ENCODE measurements at regions not wholly inside any gene's neighbourhood (a gene's known extent, or its start where the extent isn't known, plus 50 kb on each side); places are given as distances from the start of the nearest gene placed in this dataset.

GRCh38 chr6:145274083-145274482, 461.2 kb downstream of the EPM2A start:
- Histone ChIP-seq H3K36me3 (ENCODE audit: control insufficient read depth, insufficient read depth, low read length) (no peaks in the 10 kb centered on the region), H3K4me3 (ENCODE audit: low read depth in 2 of 2, low read length in 2 of 2) (no peak overlapping the region), H3K4me1 (ENCODE audit: control insufficient read depth, insufficient read depth, low read length) (no peaks in the 10 kb centered on the region), H3K9me3 (ENCODE audit: control insufficient read depth, insufficient read depth, low read depth, low read length) (no peaks in the 10 kb centered on the region), H3K27ac (ENCODE audit: low read length) (no peak overlapping the region), H3K27me3 (ENCODE audit: control insufficient read depth, insufficient read depth, low read length) (no peaks in the 10 kb centered on the region)
- intact Hi-C loops (cut with micrococcal nuclease; ENCODE audit: unreplicated experiment) (no loop called here), in situ Hi-C loops (cut with HindIII; ENCODE audit: low pct_unique_long_range_greater_than_20kb, low sequenced_read_pairs) (no loop called here)
- no peak for TF ChIP-seq REST (IDR thresholded peaks at IDR 0.05; ENCODE audit: insufficient read depth in 1 of 2, low read depth in 2 of 2, low read length in 1 of 2)
- TF ChIP-seq, protein P1, sequence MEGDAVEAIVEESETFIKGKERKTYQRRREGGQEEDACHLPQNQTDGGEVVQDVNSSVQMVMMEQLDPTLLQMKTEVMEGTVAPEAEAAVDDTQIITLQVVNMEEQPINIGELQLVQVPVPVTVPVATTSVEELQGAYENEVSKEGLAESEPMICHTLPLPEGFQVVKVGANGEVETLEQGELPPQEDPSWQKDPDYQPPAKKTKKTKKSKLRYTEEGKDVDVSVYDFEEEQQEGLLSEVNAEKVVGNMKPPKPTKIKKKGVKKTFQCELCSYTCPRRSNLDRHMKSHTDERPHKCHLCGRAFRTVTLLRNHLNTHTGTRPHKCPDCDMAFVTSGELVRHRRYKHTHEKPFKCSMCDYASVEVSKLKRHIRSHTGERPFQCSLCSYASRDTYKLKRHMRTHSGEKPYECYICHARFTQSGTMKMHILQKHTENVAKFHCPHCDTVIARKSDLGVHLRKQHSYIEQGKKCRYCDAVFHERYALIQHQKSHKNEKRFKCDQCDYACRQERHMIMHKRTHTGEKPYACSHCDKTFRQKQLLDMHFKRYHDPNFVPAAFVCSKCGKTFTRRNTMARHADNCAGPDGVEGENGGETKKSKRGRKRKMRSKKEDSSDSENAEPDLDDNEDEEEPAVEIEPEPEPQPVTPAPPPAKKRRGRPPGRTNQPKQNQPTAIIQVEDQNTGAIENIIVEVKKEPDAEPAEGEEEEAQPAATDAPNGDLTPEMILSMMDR (IDR thresholded peaks at IDR 0.05), result no peak
- TF ChIP-seq TCF7L2 (IDR thresholded peaks at IDR 0.05; ENCODE audit: low read depth, low read length), result no peak
- no peak for TF ChIP-seq POLR2AphosphoS5 (IDR thresholded peaks at IDR 0.05; ENCODE audit: low read depth, low read length)
- no peak for TF ChIP-seq SIN3A (IDR thresholded peaks at IDR 0.05; ENCODE audit: borderline replicate concordance, insufficient read depth, low read depth, low read length)
- ChIA-PET POLR2A (no interaction called here), CTCF (no interaction called here)
- no TSS peak for BruUV-seq (replicated peaks)
- ATAC-seq (no peak), DNase-seq (ENCODE audit: low read depth, low spot score) (no peak)

DNA sequence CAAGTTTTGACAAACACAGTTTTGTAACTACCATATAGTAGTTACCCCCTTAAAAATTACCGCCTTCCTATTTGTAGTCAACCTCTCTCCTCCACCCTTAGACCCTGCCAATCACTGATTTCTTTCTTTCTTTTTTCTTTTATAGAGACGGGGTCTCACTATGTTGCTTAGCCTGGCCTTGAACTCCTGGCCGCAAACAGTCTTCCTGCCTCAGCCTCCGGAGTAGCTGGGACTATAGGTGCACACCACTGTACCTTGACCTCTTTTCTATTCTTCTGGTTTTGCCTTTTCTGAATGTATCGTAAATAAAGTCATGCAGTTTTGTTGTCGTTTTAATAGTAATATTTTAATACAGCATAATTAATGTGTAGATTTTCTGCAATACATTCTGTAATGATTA, 460.3 kb downstream of the EPM2A start:
- ATAC-seq (no peak), DNase-seq (ENCODE audit: low read depth, low spot score) (no peak)
- TF ChIP-seq, protein P1 (IDR thresholded peaks at IDR 0.05), result no peak
- TF ChIP-seq TCF7L2 (IDR thresholded peaks at IDR 0.05; ENCODE audit: low read depth, low read length) (no peak), POLR2AphosphoS5 (IDR thresholded peaks at IDR 0.05; ENCODE audit: low read depth, low read length) (no peak), REST (IDR thresholded peaks at IDR 0.05; ENCODE audit: insufficient read depth in 1 of 2, low read depth in 2 of 2, low read length in 1 of 2) (no peak), SIN3A (IDR thresholded peaks at IDR 0.05; ENCODE audit: borderline replicate concordance, insufficient read depth, low read depth, low read length) (no peak)
- in situ Hi-C loops (cut with HindIII; ENCODE audit: low pct_unique_long_range_greater_than_20kb, low sequenced_read_pairs), result no loop called here
- no TSS peak for BruUV-seq (replicated peaks)
- Histone ChIP-seq H3K27ac (ENCODE audit: low read length) (no peak overlapping the region), H3K4me3 (ENCODE audit: low read depth in 2 of 2, low read length in 2 of 2) (no peak overlapping the region), H3K9me3 (ENCODE audit: control insufficient read depth, insufficient read depth, low read depth, low read length) (no peaks in the 10 kb centered on the region), H3K4me1 (ENCODE audit: control insufficient read depth, insufficient read depth, low read length) (no peaks in the 10 kb centered on the region), H3K36me3 (ENCODE audit: control insufficient read depth, insufficient read depth, low read length) (no peaks in the 10 kb centered on the region), H3K27me3 (ENCODE audit: control insufficient read depth, insufficient read depth, low read length) (no peaks in the 10 kb centered on the region)
- POLR2A ChIA-PET, result no interaction called here
- intact Hi-C loops (cut with micrococcal nuclease; ENCODE audit: unreplicated experiment), result no loop called here
- CTCF ChIA-PET, result no interaction called here
